Gastrocnemius medialis (tissue), 4 donors: ENCODE measurements at regions not wholly inside any gene's neighbourhood (a gene's known extent, or its start where the extent isn't known, plus 50 kb on each side); places are given as distances from the start of the nearest gene placed in this dataset.

Experiments
- POLR2A ChIP-seq, 2 donors: fragments of 450-650 bp; IDR thresholded peaks; one replicate each; pipeline ENCODE4 v1.6.1; 2017; ENCODE audit warnings: antibody characterized with exemption in 2 of 2, mild to moderate bottlenecking in 2 of 2, moderate library complexity in 2 of 2
- TF ChIP-seq, protein P1 (sequence below), 5 experiments: fragments of 450-650 bp in 3 of 5; fragments of 200-600 bp in 2 of 5; sonication (generic) in 2 of 5; IDR thresholded peaks in 4 of 5; conservative IDR thresholded peaks in 1 of 5; 1 replicate in 4 of 5; 2 replicates in 1 of 5; pipeline ENCODE4 v1.5.1; 2016 to 2019; ENCODE audit warnings: antibody characterized with exemption in 5 of 5, mild to moderate bottlenecking in 3 of 5, moderate library complexity in 3 of 5

DNA sequence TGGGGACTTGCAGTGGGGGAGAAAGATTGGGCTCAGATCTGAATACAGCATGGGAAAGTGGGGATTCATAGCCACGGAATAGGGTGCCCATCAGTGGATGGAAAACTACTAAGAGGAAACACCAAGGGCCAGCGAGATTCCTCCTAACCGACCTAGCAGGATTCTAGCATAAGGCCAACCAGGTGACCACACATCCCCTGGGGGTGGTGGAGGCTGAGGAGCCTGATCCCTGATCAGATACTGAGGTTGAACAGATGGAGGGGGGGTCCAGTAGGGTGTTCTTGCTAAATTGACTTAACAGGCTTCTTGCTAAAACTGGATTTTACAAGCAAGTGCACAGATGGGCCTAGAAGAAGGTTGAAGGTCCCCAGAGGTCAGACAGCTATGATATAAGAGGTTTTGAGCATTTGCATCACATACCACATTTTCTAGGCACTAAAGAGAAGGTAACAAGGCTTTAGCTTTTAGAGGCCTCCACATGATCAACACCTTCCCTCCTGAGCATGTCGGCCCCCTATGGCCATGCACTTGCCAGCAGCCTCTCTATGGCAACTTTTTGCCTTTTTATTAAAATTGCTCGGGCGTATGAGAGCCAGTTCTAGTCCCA is 69.1 kb upstream of the PUDP start:
- TF ChIP-seq, protein P1, sequence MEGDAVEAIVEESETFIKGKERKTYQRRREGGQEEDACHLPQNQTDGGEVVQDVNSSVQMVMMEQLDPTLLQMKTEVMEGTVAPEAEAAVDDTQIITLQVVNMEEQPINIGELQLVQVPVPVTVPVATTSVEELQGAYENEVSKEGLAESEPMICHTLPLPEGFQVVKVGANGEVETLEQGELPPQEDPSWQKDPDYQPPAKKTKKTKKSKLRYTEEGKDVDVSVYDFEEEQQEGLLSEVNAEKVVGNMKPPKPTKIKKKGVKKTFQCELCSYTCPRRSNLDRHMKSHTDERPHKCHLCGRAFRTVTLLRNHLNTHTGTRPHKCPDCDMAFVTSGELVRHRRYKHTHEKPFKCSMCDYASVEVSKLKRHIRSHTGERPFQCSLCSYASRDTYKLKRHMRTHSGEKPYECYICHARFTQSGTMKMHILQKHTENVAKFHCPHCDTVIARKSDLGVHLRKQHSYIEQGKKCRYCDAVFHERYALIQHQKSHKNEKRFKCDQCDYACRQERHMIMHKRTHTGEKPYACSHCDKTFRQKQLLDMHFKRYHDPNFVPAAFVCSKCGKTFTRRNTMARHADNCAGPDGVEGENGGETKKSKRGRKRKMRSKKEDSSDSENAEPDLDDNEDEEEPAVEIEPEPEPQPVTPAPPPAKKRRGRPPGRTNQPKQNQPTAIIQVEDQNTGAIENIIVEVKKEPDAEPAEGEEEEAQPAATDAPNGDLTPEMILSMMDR (IDR thresholded peaks at IDR 0.05 in 4 of 5, conservative IDR thresholded peaks at IDR 0.05 in 1 of 5) = no peak
- no peak for TF ChIP-seq POLR2A (IDR thresholded peaks at IDR 0.05)
